ENCODE measurements at regions not wholly inside any gene's neighbourhood (a gene's known extent, or its start where the extent isn't known, plus 50 kb on each side); places are given as distances from the start of the nearest gene placed in this dataset.

DNA sequence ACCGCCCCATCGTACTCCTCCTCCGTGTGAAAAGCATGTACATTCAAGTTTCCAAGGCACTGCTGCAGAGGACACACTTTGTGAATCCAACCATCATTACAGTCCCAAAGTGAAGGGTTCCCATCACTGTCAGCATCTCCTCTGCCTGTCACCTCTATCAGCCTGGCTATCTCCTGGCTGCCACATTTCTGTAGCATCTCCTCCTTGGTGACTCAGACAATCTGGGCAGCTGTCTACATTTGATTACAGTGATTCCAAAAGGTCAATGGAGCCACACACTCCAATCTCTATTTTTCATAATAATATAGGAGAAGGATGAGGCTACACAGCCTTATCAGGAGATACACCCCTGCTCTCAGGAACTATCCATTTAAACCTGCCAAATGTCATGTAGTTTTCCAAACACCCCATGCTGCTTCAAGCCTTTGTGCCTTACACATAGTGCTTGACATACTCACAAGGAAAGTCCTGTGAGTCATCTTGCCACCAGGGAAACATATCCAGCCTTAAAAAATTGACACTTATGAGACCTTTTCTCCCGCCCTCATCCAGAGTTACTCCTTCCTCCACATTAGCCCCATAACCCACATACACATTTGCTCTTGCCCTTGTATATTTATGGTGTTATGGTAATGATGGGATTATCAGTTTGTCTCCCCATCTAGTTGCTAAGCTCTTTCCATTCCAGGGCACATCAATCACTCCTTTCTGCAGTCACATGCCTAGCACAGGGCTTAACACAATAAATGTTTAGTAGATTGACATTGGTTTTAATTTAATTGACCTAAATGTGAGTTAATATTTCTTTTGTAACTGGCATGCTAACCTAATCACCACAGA is 250.1 kb upstream of the CDH5 start:
- peaks cover 7% of the 10 kb centered on the region for H3K27me3 Mint-ChIP-seq (ENCODE audit: low read depth)

DNA sequence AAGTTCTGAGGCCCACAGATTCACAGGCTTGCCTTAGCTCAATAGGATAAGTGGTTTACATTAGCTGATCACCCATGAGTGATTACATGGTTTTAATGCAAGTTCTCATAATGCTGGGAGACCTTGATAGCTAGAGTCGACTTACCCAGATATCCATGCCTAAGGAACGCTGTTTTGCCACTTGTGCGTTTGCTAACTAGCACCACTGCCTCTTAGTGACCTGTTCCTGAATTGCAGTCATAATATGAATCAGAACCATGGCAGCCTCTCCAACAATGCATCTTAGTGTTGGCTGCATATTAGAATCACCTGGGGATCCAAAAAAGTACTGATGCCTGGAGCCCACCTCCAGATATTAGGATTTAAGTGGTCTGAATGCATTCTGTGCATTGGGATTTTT is 251.1 kb upstream of the CDH5 start:
- no peak for DNase-seq (ENCODE audit: low read depth, low spot score)
- Mint-ChIP-seq H3K27me3 (ENCODE audit: low read depth) (peaks cover 5% of the 10 kb centered on the region), H3K9me3 (peaks cover 2% of the 10 kb centered on the region), H3K4me3 (no peak overlapping the region), H3K27ac (ENCODE audit: unreplicated experiment) (no peak overlapping the region), H3K4me1 (no peaks in the 10 kb centered on the region), H3K36me3 (ENCODE audit: low read depth) (no peaks in the 10 kb centered on the region)
- TF ChIP-seq, protein P1, sequence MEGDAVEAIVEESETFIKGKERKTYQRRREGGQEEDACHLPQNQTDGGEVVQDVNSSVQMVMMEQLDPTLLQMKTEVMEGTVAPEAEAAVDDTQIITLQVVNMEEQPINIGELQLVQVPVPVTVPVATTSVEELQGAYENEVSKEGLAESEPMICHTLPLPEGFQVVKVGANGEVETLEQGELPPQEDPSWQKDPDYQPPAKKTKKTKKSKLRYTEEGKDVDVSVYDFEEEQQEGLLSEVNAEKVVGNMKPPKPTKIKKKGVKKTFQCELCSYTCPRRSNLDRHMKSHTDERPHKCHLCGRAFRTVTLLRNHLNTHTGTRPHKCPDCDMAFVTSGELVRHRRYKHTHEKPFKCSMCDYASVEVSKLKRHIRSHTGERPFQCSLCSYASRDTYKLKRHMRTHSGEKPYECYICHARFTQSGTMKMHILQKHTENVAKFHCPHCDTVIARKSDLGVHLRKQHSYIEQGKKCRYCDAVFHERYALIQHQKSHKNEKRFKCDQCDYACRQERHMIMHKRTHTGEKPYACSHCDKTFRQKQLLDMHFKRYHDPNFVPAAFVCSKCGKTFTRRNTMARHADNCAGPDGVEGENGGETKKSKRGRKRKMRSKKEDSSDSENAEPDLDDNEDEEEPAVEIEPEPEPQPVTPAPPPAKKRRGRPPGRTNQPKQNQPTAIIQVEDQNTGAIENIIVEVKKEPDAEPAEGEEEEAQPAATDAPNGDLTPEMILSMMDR (conservative IDR thresholded peaks at IDR 0.05): no peak

More for the DNA sequence above, 250.1 kb upstream of the CDH5 start:
- Mint-ChIP-seq H3K27ac (ENCODE audit: unreplicated experiment) (no peak overlapping the region), H3K9me3 (peaks cover 2% of the 10 kb centered on the region), H3K4me3 (no peak overlapping the region), H3K4me1 (no peaks in the 10 kb centered on the region), H3K36me3 (ENCODE audit: low read depth) (no peaks in the 10 kb centered on the region)
- TF ChIP-seq, protein P1 (conservative IDR thresholded peaks at IDR 0.05): no peak
- no peak for DNase-seq (ENCODE audit: low read depth, low spot score)

DNA sequence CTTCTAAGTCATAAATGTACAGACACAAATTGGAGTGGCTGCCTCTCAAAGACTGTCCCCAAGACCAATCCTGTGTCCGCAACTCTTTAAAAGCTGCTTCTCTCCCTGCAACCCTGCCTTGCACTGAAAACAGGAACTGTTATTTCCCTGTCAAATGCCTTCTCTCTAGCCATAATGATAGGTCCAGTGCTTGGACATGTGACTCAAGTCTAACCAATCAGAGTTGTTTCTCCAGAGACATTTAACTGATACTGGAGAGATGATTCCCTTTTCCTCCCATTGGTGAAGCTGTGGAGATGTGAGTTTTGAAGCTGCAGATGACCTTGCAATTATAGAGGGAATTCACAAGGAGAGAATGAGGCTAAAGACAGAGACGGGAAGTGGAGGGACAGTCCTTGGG is 253.3 kb upstream of the CDH5 start:
- H3K36me3 Mint-ChIP-seq (ENCODE audit: low read depth): no peaks in the 10 kb centered on the region
- no peak for DNase-seq (ENCODE audit: low read depth, low spot score)

DNA sequence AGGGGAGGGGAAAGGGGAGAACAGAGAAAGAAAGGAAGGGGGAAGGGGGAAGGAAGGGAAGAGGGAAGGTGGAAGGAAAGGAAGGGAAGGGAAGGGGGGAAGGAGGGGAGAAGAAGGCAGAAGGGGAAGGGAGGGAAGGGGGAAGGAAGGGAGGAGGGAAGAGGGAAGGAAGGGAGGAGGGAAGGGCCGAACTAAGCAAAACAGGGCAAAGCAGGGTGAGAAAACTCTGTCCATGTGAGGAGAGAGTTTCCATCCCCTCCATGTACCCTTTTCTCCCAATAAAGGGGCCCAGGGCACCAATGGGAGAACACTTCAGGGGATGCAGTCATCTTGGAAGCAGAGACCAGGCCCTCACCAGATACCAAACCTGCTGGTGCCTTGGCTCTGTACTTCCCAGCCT is 256.8 kb upstream of the CDH5 start:
- H3K4me3 Mint-ChIP-seq: no peak overlapping the region
- no peak overlapping the region for H3K27ac Mint-ChIP-seq (ENCODE audit: unreplicated experiment)
- no peaks in the 10 kb centered on the region for H3K9me3 Mint-ChIP-seq

More for the DNA sequence above, 253.3 kb upstream of the CDH5 start:
- TF ChIP-seq, protein P1 (conservative IDR thresholded peaks at IDR 0.05): no peak
- H3K4me1 Mint-ChIP-seq: no peaks in the 10 kb centered on the region
- peaks cover 2% of the 10 kb centered on the region for H3K9me3 Mint-ChIP-seq
- H3K4me3 Mint-ChIP-seq: no peak overlapping the region
- no peaks in the 10 kb centered on the region for H3K27me3 Mint-ChIP-seq (ENCODE audit: low read depth)
- H3K27ac Mint-ChIP-seq (ENCODE audit: unreplicated experiment): no peak overlapping the region

DNA sequence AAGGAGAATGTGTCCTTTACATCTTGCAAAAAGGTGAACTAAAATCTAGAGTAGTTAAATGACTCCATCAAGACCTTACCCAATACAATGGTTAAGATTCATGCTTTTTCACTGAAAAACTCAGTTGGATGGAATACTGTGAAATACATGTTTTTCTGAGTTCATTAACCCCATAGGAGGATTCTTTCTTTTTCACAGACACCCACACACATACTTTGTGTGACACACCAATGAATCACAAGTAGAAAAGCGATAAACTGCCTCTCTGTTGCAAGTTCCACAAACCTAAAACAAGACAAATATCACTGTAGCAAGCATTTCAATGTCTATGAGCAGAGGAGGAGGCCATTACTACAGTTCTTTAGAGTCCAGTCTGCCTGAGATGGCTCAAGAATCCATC is 258.8 kb upstream of the CDH5 start:
- H3K27ac Mint-ChIP-seq (ENCODE audit: unreplicated experiment): no peak overlapping the region
- H3K4me3 Mint-ChIP-seq: no peak overlapping the region
- DNase-seq (ENCODE audit: low read depth, low spot score): no peak
- H3K4me1 Mint-ChIP-seq: peaks cover 8% of the 10 kb centered on the region
- no peaks in the 10 kb centered on the region for H3K27me3 Mint-ChIP-seq (ENCODE audit: low read depth)
- H3K36me3 Mint-ChIP-seq (ENCODE audit: low read depth): no peaks in the 10 kb centered on the region
- no peaks in the 10 kb centered on the region for H3K9me3 Mint-ChIP-seq
- TF ChIP-seq, protein P1 (conservative IDR thresholded peaks at IDR 0.05): no peak

More for the DNA sequence above, 256.8 kb upstream of the CDH5 start:
- Mint-ChIP-seq H3K36me3 (ENCODE audit: low read depth) (no peaks in the 10 kb centered on the region), H3K27me3 (ENCODE audit: low read depth) (no peaks in the 10 kb centered on the region), H3K4me1 (no peaks in the 10 kb centered on the region)
- no peak for DNase-seq (ENCODE audit: low read depth, low spot score)
- TF ChIP-seq, protein P1 (conservative IDR thresholded peaks at IDR 0.05): no peak
